Spleen (tissue), 11 donors: ENCODE measurements at regions not wholly inside any gene's neighbourhood (a gene's known extent, or its start where the extent isn't known, plus 50 kb on each side); places are given as distances from the start of the nearest gene placed in this dataset.
"Not testable (repeated sequence)": the region's sequence is repeated elsewhere in the genome, so short reads cannot be mapped to it uniquely, and the experiment has no call there.

Source experiments
- DNase-seq: peaks from one replicate; pipeline ENCODE4 v3.0.0-alpha.2; 2020
- H3K27ac ChIP-seq, 8 donors: fragments of 200-600 bp; sonication (generic) in 7 of 8; 1 replicate in 4 of 8; 2 replicates in 4 of 8; pipeline versions ENCODE4 v1.5.0 to v1.8.0; 2016 to 2021; ENCODE audit warnings: inconsistent platforms in 4 of 8, mild to moderate bottlenecking in 4 of 8, moderate library complexity in 1 of 8
- H3K27me3 ChIP-seq, 7 donors: fragments of 200-600 bp; sonication (generic) in 6 of 7; replicated peaks in 1 of 7; 1 replicate in 4 of 7; 2 replicates in 3 of 7; pipeline versions ENCODE4 v1.5.0 to v1.8.0; 2016 to 2021; ENCODE audit warnings: inconsistent platforms in 3 of 7, mild to moderate bottlenecking in 1 of 7
- H3K36me3 ChIP-seq, 6 donors: fragments of 200-600 bp; sonication (generic) in 5 of 6; 1 replicate in 4 of 6; 2 replicates in 2 of 6; pipeline versions ENCODE4 v1.5.0 to v1.8.0; 2016 to 2021; ENCODE audit warnings: inconsistent platforms in 2 of 6
- H3K4me1 ChIP-seq, 6 donors: fragments of 200-600 bp; sonication (generic) in 5 of 6; 1 replicate in 3 of 6; 2 replicates in 3 of 6; pipeline versions ENCODE4 v1.5.0 to v1.8.0; 2016 to 2021; ENCODE audit warnings: inconsistent platforms in 3 of 6
- H3K4me3 ChIP-seq, 8 donors: fragments of 200-600 bp; sonication (generic) in 7 of 8; 1 replicate in 4 of 8; 2 replicates in 4 of 8; pipeline versions ENCODE4 v1.5.0 to v1.8.0; 2016 to 2021; ENCODE audit warnings: inconsistent platforms in 4 of 8, mild to moderate bottlenecking in 4 of 8, moderate library complexity in 2 of 8
- H3K9me3 ChIP-seq, 8 donors: fragments of 200-600 bp; sonication (generic) in 7 of 8; 1 replicate in 4 of 8; 2 replicates in 4 of 8; pipeline versions ENCODE4 v1.5.0 to v1.8.0; 2016 to 2021; ENCODE audit warnings: inconsistent platforms in 4 of 8
- POLR2A ChIP-seq, 3 donors: fragments of 450-650 bp; IDR thresholded peaks; one replicate each; pipeline ENCODE4 v1.5.1; 2017; ENCODE audit warnings: antibody characterized with exemption in 3 of 3, mild to moderate bottlenecking in 1 of 3
- POLR2AphosphoS5 ChIP-seq, 3 donors: sonication (generic); formaldehyde crosslinking; IDR thresholded peaks; one replicate each; pipeline ENCODE4 v1.5.1; 2017; ENCODE audit warnings: antibody characterized with exemption in 3 of 3
- WGBS, 5 donors: extraction: QIAGEN DNeasy Blood & Tissue Kit in 3 of 5; methylation state at CpG; one replicate each; pipeline versions ENCODE4 v1.1.5 to v1.1.7; 2013 to 2018; 5-methylcytosine and 5-hydroxymethylcytosine counted together
- intact Hi-C: fragments of 100-400 bp; cut with DNase I; formaldehyde crosslinking; loops from one replicate; pipeline ENCODE4 v1.15.0; 2023; ENCODE audit warnings: low total_unique reads
- TF ChIP-seq, protein P1 (sequence below), 11 experiments: fragments of 200-600 bp in 7 of 11; fragments of 450-650 bp in 4 of 11; sonication (generic) in 4 of 11; IDR thresholded peaks in 8 of 11; conservative IDR thresholded peaks in 3 of 11; 1 replicate in 7 of 11; 2 replicates in 4 of 11; pipeline versions ENCODE4 v1.4.0 to v1.8.0; 2016 to 2021; ENCODE audit warnings: antibody characterized with exemption in 11 of 11, inconsistent platforms in 4 of 11, mild to moderate bottlenecking in 1 of 11
- donor health status: healthy with polysubstance abuse.
- donor health status: DM: no; HTN: no; CAD: no; lungs with moderate emphysema.
- donor health status: DM: no; HTN: no; CAD: no.
- donor health status: Bipolar disorder and iron deficiency.
- donor health status: healthy.
- donor health status: DM: no; HTN: no; CAD: no.
- donor health status: DM: yes; HTN: yes; CAD: no.

DNA sequence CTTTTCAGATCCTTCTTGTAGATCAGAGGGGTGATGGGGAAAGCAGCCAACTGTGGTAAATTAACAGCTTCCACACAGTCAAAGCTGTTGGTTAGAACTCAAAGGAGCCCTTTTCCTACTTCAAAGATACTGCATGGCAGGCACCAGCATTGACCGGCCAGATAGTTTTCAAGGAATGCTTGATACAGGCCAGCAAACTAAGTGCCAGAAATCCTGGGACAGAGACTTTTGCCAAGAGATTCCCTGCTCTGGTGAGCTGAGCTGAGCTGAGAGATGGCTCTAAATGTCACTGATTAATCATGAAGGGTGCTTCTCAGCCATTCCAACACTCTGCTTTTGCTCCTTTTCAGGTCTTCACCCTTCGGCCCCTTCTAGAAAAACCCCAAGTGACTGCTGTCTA lies 131.6 kb upstream of the MED14 start:
- H3K36me3 ChIP-seq, result no peaks in the 10 kb centered on the region
- TF ChIP-seq POLR2A (IDR thresholded peaks at IDR 0.05) (no peak), POLR2AphosphoS5 (IDR thresholded peaks at IDR 0.05) (no peak)
- TF ChIP-seq, protein P1, sequence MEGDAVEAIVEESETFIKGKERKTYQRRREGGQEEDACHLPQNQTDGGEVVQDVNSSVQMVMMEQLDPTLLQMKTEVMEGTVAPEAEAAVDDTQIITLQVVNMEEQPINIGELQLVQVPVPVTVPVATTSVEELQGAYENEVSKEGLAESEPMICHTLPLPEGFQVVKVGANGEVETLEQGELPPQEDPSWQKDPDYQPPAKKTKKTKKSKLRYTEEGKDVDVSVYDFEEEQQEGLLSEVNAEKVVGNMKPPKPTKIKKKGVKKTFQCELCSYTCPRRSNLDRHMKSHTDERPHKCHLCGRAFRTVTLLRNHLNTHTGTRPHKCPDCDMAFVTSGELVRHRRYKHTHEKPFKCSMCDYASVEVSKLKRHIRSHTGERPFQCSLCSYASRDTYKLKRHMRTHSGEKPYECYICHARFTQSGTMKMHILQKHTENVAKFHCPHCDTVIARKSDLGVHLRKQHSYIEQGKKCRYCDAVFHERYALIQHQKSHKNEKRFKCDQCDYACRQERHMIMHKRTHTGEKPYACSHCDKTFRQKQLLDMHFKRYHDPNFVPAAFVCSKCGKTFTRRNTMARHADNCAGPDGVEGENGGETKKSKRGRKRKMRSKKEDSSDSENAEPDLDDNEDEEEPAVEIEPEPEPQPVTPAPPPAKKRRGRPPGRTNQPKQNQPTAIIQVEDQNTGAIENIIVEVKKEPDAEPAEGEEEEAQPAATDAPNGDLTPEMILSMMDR (IDR thresholded peaks at IDR 0.05 in 8 of 11, conservative IDR thresholded peaks at IDR 0.05 in 3 of 11), result no peak
- H3K4me1 ChIP-seq, result peaks cover 0 to 8% (median 0%) of the 10 kb centered on the region in 6 donors
- DNase-seq, result no peak
- WGBS, 5 donors, result 57 to 75% (median 62%) methylated on average over 1 to 2 of the region's 2 CpGs
- H3K27me3 ChIP-seq, result peaks cover 0 to 5% (median 0%) of the 10 kb centered on the region in 7 donors
- intact Hi-C loops, result no loop called here
- H3K9me3 ChIP-seq, result peaks cover 0 to 12% (median 0%) of the 10 kb centered on the region in 8 donors
- no peak overlapping the region for H3K27ac ChIP-seq
- H3K4me3 ChIP-seq, result no peak overlapping the region

DNA sequence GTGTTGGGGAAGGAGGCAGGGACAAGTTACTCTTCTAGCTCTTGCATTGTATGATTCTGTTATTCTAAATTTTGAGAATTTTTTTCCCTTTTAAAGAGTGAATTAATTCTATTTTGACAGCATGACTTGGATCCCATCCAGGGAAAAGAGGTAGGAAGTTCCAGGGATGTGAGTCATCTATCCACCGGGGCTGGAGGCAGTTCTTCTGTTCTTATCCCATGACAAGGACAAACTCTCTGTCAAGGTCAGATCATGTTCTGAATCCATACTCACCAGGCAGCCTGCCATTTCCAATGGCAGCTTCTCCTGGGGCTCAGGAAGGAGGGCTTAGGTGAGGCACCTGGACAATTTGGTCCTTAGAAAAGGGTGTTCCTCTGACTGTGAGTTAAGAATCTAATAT lies 132.0 kb upstream of the MED14 start:
- Histone ChIP-seq H3K36me3 (no peaks in the 10 kb centered on the region), H3K4me1 (peaks cover 0 to 8% (median 0%) of the 10 kb centered on the region in 6 donors), H3K27me3 (peaks cover 0 to 5% (median 0%) of the 10 kb centered on the region in 7 donors), H3K9me3 (peaks cover 0 to 8% (median 0%) of the 10 kb centered on the region in 8 donors), H3K27ac (no peak overlapping the region), H3K4me3 (no peak overlapping the region)
- no peak for DNase-seq
- intact Hi-C loops, result no loop called here
- 7 to 43% (median 26%) methylated on average over 1 of the region's 1 CpG for WGBS, 5 donors
- TF ChIP-seq POLR2AphosphoS5 (IDR thresholded peaks at IDR 0.05) (no peak), POLR2A (IDR thresholded peaks at IDR 0.05) (no peak)
- TF ChIP-seq, protein P1 (IDR thresholded peaks at IDR 0.05 in 8 of 11, conservative IDR thresholded peaks at IDR 0.05 in 3 of 11), result no peak

DNA sequence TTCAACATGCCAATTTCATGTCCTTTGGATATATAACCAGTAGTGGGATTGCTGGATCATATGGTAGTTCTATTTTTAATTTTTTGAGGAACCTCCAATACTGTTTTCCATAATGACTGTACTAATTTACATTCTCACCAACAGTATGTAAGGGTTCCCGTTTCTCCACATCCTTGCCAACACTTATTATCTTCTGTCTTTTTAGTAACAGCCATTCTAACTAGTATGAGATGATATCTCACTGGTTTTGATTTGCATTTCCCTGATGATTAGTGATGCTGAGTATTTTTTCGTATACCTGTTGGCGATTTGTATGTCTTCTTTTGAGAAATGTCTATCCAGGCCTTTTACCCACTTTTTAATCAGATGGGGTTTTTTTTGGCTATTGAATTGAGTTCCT lies 133.5 kb upstream of the MED14 start:
- H3K27me3 ChIP-seq, result peaks cover 0 to 5% (median 0%) of the 10 kb centered on the region in 7 donors
- TF ChIP-seq POLR2AphosphoS5 (IDR thresholded peaks at IDR 0.05) (no peak), POLR2A (IDR thresholded peaks at IDR 0.05) (no peak)
- TF ChIP-seq, protein P1 (IDR thresholded peaks at IDR 0.05 in 8 of 11, conservative IDR thresholded peaks at IDR 0.05 in 3 of 11), result no peak

DNA sequence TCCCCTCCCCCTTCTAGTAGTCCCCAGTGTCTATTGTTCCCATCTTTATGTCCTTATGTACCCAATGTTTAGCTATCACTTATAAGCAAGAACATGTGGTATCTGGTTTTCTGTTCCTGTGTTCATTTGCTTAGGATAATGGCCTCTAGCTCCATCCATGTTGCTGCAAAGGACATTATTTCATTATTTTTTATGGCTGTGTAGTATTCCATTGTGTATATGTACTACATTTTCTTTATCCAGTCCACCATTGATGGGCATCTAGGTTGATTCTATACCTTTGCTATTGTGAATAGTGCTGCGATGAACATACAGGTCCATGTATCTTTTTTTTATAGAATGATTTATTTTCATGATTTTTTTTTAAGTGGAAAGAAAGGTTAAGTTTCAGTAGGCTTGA lies 135.6 kb upstream of the MED14 start:
- H3K36me3 ChIP-seq, DNase-seq, H3K4me1 ChIP-seq, H3K4me3 ChIP-seq, intact Hi-C loops, H3K27ac ChIP-seq, H3K9me3 ChIP-seq: not testable (repeated sequence)
- peaks cover 0 to 10% (median 0%) of the 10 kb centered on the region in 7 donors for H3K27me3 ChIP-seq
- WGBS, 5 donors, result 77 to 100% (median 88%) methylated on average over 1 of the region's 1 CpG

More for the DNA sequence above, 133.5 kb upstream of the MED14 start:
- no peak for DNase-seq
- WGBS, 5 donors, result 85 to 97% (median 93%) methylated on average over 3 of the region's 3 CpGs
- Histone ChIP-seq H3K27ac (no peak overlapping the region), H3K4me3 (no peak overlapping the region), H3K4me1 (peaks cover 0 to 8% (median 0%) of the 10 kb centered on the region in 6 donors), H3K36me3 (no peaks in the 10 kb centered on the region), H3K9me3 (no peaks in the 10 kb centered on the region)
- intact Hi-C loops, result no loop called here
